Stimulated activated CD4-positive, alpha-beta T cell treated with anti-CD3 and anti-CD28 coated beads, Interleukin-15, amount 100 ng/mL, for 24 hours (primary cell): ENCODE measurements at regions not wholly inside any gene's neighbourhood (a gene's known extent, or its start where the extent isn't known, plus 50 kb on each side); places are given as distances from the start of the nearest gene placed in this dataset.

Experiments used
- DNase-seq: peaks from one replicate; pipeline ENCODE4 v3.0.0-alpha.2; 2020

GRCh38 chr17:79365836-79366770, 244.7 kb downstream of the RBFOX3 start:
- no peak for DNase-seq

GRCh38 chr17:79365351-79365750, 245.5 kb downstream of the RBFOX3 start:
- no peak for DNase-seq

GRCh38 chr17:79364315-79365094, 246.3 kb downstream of the RBFOX3 start:
- DNase-seq, result no peak

GRCh38 chr17:79363552-79364275, 247.1 kb downstream of the RBFOX3 start:
- no peak for DNase-seq

GRCh38 chr17:79362772-79363305, 248.0 kb downstream of the RBFOX3 start:
- DNase-seq, result no peak

GRCh38 chr17:79361873-79362771, 248.7 kb downstream of the RBFOX3 start:
- no peak for DNase-seq

GRCh38 chr17:79361221-79361734, 249.6 kb downstream of the RBFOX3 start:
- DNase-seq, result no peak

GRCh38 chr17:79360196-79360595, 250.7 kb downstream of the RBFOX3 start:
- DNase-seq, result no peak

- no peak for DNase-seq
Observed at GRCh38 chr17:79356839-79357447, 253.9 kb downstream of the RBFOX3 start.

- no peak for DNase-seq
Observed at GRCh38 chr17:79355165-79355564, 255.7 kb downstream of the RBFOX3 start.

- no peak for DNase-seq
Observed at GRCh38 chr17:79354173-79354820, 256.6 kb downstream of the RBFOX3 start.

- no peak for DNase-seq
Observed at GRCh38 chr17:79353548-79353947, 257.3 kb downstream of the RBFOX3 start.

- DNase-seq, result no peak
Observed at GRCh38 chr17:79353016-79353415, 257.8 kb downstream of the RBFOX3 start.

- DNase-seq, result no peak
Observed at GRCh38 chr17:79350533-79350932, 260.3 kb downstream of the RBFOX3 start.

- no peak for DNase-seq
Observed at GRCh38 chr17:79349506-79350400, 261.1 kb downstream of the RBFOX3 start.

- DNase-seq, result no peak
Observed at GRCh38 chr17:79342376-79342775, 267.8 kb downstream of the ENGASE start.

- no peak for DNase-seq
Observed at GRCh38 chr17:79341816-79342215, 267.2 kb downstream of the ENGASE start.

GRCh38 chr17:79341222-79341780, 266.7 kb downstream of the ENGASE start:
- DNase-seq, result no peak
